ENCODE measurements at regions not wholly inside any gene's neighbourhood (a gene's known extent, or its start where the extent isn't known, plus 50 kb on each side); places are given as distances from the start of the nearest gene placed in this dataset.

DNA sequence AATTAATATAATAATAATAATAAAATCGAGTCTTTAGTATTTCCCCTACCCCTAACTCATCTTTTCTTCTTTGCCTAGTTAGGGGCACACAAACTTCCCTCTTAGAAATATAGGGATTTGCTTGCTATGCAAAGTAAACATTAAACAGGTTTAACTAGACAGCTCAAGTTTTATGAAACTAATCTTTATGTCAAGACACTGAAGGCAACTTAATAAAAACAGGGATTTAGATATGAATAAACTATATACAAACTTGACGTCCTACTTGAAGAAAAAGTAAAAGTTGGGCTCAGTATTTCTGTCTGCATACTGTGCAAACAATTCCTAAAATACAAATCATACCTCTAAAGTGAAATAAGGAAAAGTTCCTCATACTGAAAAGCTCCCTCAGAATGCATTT is 52.1 kb upstream of the CAV2 start:
- no peak for DNase-seq (ENCODE audit: low read depth in 2 of 2)

- DNase-seq (ENCODE audit: low read depth in 2 of 2) = no peak
These were observed 51.3 kb upstream of the CAV2 start for GRCh38 chr7:116447966-116448839.

DNA sequence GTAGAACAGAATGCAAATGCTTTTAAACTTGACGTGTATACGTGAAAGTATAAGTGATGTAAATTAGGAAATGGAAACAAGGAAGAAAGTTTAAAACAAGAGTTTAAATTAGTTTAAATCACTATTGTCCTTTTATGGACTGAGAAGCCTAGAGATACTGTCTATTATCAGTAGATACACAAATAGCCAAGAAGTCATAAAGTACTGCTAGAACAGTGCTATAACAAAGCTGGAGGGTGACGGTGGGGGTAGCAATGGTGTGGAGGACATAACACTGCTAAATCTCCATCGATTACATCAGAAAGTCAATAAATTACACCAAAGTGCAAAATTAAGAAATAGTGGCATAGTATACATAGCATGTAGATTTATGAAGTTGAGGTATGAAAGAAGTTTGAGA is 50.1 kb upstream of the CAV2 start:
- DNase-seq (ENCODE audit: low read depth in 2 of 2) = no peak

Data from activated CD4-positive, alpha-beta T cell treated with anti-CD3 and anti-CD28 coated beads for 24 hours (primary cell).